GM21526 (cell line): ENCODE measurements at regions not wholly inside any gene's neighbourhood (a gene's known extent, or its start where the extent isn't known, plus 50 kb on each side); places are given as distances from the start of the nearest gene placed in this dataset.
"Not testable (repeated sequence)": the region's sequence is repeated elsewhere in the genome, so short reads cannot be mapped to it uniquely, and the experiment has no call there.

Experiments
- ATAC-seq: cut with Tn5 transposase; IDR thresholded peaks from one replicate; pipeline ENCODE4 v1.9.1; 2021; ENCODE audit warnings: moderate library complexity; ENCODE audit not compliant: unreplicated experiment, low FRiP score

- ATAC-seq, result no peak
Observed at GRCh38 chr10:25797888-25798429, 136.1 kb upstream of the MYO3A start.

GRCh38 chr10:25804505-25804904 is 129.5 kb upstream of the MYO3A start:
- ATAC-seq, result no peak

GRCh38 chr10:25805986-25806385 is 128.0 kb upstream of the MYO3A start:
- no peak for ATAC-seq

GRCh38 chr10:25808372-25808771 is 125.7 kb upstream of the MYO3A start:
- ATAC-seq, result no peak

GRCh38 chr10:25811052-25811685 is 122.9 kb upstream of the MYO3A start:
- no peak for ATAC-seq

GRCh38 chr10:25813511-25813910 is 120.5 kb upstream of the MYO3A start:
- ATAC-seq, result no peak

- no peak for ATAC-seq
Observed at GRCh38 chr10:25815236-25815635, 118.8 kb upstream of the MYO3A start.

GRCh38 chr10:25815999-25816768 is 117.8 kb upstream of the MYO3A start:
- no peak for ATAC-seq

- no peak for ATAC-seq
Observed at GRCh38 chr10:25817200-25817599, 116.8 kb upstream of the MYO3A start.

GRCh38 chr10:25818751-25819150 is 115.3 kb upstream of the MYO3A start:
- no peak for ATAC-seq

- no peak for ATAC-seq
Observed at GRCh38 chr10:25820472-25820871, 113.6 kb upstream of the MYO3A start.

GRCh38 chr10:25820874-25821273 is 113.2 kb upstream of the MYO3A start:
- ATAC-seq, result no peak

GRCh38 chr10:25824050-25824449 is 110.0 kb upstream of the MYO3A start:
- ATAC-seq, result no peak

GRCh38 chr10:25828475-25828874 is 105.6 kb upstream of the MYO3A start:
- ATAC-seq, result no peak

GRCh38 chr10:25831080-25831479 is 102.9 kb upstream of the MYO3A start:
- no peak for ATAC-seq

- no peak for ATAC-seq
Observed at GRCh38 chr10:25839683-25840082, 94.3 kb upstream of the MYO3A start.

- ATAC-seq, result not testable (repeated sequence)
Observed at GRCh38 chr10:25840875-25841274, 93.2 kb upstream of the MYO3A start.

- ATAC-seq, result no peak
Observed at GRCh38 chr10:25842146-25842545, 91.9 kb upstream of the MYO3A start.

- ATAC-seq, result no peak
Observed at GRCh38 chr10:25843551-25844170, 90.4 kb upstream of the MYO3A start.

- not testable (repeated sequence) for ATAC-seq
Observed at GRCh38 chr10:25844716-25845115, 89.3 kb upstream of the MYO3A start.

- no peak for ATAC-seq
Observed at GRCh38 chr10:25849268-25849667, 84.8 kb upstream of the MYO3A start.
